ENCODE measurements at regions not wholly inside any gene's neighbourhood (a gene's known extent, or its start where the extent isn't known, plus 50 kb on each side); places are given as distances from the start of the nearest gene placed in this dataset.
"Not testable (repeated sequence)": the region's sequence is repeated elsewhere in the genome, so short reads cannot be mapped to it uniquely, and the experiment has no call there.

DNA sequence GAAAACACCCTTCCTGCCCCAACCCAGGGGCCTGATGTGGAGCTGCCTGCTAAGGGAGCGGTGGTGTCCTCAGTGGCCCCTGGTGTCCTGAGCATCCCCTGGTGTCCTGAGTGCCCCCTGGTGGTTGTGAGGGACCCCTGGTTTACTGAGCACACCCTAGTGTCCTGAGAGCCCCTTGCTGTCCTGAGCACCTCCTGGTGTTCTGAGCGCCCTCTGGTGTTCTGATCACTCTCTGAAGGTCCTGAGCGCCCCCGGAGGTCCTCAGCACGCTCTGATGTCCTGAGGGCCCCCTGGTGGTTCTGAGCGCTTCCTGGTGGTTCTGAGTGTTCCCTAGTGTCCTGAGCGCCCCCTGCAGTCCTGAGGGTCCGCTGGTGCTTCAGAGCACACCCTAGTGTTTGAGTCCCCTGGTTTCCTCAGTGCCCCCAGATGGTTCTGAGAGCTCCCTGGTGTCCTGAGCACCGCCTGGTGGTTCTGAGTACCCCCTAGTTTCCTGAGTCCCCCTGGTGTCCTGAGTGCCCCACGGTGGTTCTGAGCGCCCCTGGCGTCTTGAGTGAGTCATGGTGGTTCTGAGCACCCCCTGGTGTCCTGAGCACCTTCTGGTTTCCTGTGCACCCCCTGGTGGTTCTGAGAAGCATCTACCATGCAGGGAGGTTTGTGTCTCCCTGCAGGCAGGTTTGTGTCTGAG, 1004.2 kb downstream of the TMEM121 start:
- peak; percentile 57 for DNase-seq

- DNase-seq = not testable (repeated sequence)
These were observed 1011.2 kb downstream of the TMEM121 start for GRCh38 chr14:106537597-106537996.

DNA sequence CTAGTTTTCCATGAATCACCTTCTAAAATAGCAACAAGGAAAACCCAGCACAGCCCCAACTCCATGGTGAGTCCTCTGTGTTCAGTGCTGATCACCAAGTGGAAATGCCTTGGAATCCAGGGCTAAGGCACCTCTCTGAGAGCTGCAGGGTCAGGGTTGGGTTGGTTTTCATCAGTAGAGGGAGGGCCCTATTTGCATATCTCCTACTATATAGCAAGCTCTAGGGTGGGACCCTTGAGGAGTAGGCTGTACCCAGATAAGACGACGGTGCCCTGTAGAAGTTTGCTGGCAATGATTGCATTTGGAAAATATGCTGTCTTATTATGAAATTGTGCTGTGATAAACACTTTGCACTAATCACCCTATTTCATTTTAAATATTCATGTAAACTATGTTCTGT, 1011.8 kb downstream of the TMEM121 start:
- DNase-seq = no peak

DNA sequence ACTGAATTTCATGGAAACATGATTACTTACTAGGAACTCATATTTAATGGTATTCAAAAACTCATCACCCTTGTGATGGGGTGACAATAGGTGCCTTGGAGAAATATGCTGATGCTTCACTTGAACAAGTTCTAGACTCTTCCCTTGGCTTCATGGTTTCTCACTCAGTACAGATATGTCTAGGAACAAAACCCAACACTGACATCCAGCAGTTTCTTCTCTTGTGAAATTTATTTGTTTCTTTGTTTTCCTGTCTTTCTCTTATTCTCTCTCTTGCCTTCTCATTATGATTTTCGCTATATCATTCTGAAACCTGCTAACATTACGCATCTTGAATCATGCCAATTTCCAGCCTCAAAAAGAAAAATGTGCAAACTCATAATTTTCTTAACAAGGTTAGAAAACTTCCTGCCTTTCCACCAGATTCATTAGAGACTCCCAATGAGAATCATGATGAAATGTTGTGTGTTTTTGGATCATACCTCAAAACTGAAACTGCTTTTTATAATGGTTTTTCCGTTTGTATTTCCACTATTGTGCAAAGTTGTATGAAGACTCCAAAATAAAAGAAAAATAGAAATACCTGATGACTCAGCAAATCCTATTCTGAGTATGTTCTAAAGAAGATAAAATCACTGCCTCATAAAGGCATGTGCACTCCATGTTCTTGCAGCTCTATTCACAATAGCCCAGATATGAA, 1021.5 kb downstream of the TMEM121 start:
- peak; percentile 82 for DNase-seq

GRCh38 chr14:106549064-106549463, 1022.7 kb downstream of the TMEM121 start:
- DNase-seq = no peak

DNA sequence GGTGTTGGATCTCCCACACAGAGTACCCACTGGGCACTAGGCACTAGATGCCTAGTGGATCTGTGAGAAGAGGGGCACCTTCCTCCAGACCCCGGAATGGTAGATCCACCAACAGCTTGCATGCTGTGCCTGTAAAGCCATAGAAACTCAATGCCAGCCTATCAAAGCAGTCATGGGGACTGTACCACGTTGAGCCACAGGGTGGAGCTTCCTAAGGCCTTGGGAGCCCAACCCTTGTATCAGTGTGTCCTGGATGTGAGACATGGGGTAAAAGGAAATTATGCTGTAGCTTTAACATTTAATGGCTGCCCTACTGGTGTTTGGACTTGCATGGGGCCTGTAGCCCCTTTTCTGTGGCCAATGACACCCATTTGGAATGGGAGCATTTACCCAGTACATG, 1024.9 kb downstream of the TMEM121 start:
- DNase-seq = no peak

DNA sequence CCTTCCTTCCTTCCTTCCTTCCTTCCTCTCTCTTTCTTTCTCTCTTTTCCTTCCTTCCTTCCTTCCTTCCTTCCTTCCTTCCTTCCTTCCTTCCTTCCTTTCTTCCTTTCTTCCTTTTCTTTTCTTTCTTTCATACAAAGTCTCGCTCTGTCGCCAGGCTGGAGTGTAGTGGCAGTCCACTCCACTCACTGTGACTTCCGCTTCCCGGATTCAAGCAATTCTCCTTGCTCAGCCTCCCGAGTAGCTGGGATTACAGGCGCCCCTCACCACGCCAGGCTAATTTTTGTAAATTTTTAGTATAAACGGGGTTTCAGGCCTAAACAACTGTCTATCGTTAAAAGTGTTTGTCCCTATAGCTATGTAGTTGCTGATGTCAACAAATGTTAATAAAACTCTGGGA, 1029.8 kb downstream of the TMEM121 start:
- DNase-seq = not testable (repeated sequence)

DNA sequence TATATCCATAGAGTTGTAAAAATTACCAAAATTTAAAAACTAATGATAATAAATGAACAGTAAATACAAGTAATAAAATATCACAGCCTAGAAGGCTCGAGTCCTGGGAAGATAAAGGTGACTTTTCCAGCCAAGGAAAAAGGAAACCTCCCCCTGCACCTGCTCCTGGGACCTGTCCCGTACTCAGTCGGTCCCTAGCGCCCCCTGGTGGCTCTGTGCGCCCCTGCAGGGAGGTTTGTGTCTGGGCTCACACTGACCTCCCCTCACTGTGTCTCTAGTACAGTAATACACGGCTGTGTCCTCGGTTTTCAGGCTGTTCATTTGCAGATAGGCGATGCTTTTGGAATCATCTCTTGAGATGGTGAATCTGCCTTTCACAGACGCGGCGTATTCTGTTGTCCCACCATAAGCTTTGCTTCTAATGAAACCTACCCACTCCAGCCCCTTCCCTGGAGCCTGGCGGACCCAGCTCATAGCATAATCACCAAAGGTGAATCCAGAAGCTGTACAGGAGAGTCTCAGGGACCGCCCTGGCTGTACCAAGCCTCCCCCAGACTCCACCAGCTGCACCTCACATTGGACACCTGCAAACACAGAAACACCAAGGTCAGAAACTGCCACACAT, 1030.4 kb downstream of the TMEM121 start:
- DNase-seq = peak; percentile 84

DNA sequence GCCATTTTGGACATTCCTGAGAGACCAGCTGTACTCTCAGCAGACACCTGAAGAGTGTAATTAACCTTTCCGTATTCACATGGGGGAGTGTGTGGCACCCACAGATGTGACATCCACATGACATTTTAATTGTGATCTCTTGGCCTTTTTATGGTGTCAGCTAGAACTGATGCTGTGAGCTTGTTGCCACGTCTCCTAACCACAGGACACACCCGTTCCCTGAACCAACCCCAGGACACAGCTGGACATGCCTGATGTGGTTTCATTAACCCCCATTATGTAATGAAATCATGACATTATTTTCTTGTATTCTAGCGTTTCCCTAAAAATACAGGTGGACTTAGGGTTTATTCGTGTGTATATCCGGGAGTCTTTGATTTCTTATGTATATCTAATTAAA, 1036.1 kb downstream of the TMEM121 start:
- no peak for DNase-seq

GRCh38 chr14:106564058-106564643, 1037.8 kb downstream of the TMEM121 start:
- peak; percentile 79 for DNase-seq

DNA sequence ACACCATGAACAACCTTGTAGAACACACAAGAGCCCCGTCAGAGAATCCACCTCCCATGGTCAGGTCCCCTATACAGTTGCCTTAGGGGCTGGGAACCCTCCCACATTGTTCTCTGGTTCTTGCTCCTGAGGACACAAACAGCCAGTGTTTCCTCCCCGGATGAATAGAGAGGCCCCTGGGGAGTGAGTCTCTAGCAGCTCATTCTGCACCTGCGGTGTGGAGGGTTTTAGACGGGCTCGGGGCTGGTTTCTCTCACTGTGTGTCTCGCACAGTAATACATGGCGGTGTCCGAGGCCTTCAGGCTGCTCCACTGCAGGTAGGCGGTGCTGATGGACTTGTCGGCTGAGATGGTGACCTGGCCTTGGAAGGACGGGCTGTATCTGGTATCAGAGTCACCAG, 1052.1 kb downstream of the TMEM121 start:
- no peak for DNase-seq

GRCh38 chr14:106579084-106579483, 1052.7 kb downstream of the TMEM121 start:
- DNase-seq = no peak

DNA sequence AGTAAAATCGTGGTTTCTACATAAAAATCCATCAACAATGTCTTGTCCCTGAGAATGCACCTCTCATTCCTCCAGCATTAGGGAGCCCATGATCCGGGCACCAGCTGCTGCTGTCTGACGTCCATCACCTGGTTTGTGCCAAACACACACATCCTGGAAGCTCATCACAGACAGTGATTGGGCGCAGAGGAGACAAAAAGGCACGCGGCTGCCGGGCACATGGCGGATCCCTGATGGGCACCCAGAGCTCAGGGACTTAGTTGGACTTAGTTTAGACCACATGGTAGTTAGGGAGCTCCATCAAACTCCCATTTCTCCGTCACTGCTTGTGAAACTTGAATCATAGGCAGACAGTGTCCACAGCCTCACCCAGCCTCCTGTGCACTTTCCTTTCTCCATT, 1059.3 kb downstream of the TMEM121 start:
- no peak for DNase-seq

- peak; percentile 77 for DNase-seq
These were observed 1059.8 kb downstream of the TMEM121 start for GRCh38 chr14:106586098-106586704.

GRCh38 chr14:106591539-106591938, 1065.2 kb downstream of the TMEM121 start:
- DNase-seq = not testable (repeated sequence)

DNA sequence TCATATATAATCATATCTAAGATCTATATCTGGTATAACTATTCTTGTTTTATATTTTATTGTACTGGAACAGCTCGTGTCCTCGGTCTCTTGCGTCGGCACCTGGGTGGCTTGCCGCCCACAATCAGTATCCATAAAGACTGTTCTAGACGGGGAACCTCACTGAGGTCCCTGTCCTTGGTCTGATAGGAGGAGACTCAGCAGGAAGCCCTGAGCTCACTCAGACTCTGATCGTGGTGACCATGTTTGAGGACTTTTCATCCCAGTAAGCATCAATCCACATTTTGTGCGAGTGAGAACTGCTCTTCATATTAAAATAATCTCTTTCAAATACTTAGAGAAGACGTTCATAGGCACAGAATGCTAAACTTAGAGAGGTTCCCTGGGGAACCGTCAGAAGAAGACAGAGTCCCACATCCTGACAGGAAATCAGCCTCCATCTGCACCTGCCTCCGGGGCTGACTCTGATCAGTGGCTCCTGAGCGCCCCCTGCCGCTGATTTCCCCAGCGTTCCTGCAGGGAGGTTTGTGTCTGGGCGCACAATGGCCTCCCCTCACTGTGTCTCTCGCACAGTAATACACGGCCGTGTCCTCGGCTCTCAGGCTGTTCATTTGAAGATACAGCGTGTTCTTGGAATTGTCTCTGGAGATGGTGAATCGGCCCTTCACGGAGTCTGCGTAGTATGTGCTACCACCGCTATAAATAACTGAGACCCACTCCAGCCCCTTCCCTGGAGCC, 1065.9 kb downstream of the TMEM121 start:
- peak; percentile 62 for DNase-seq

- no peak for DNase-seq
These were observed 1072.8 kb downstream of the TMEM121 start for GRCh38 chr14:106599209-106599608.

- DNase-seq = peak; percentile 85
These were observed 1079.4 kb downstream of the TMEM121 start for GRCh38 chr14:106605548-106606448.

- no peak for DNase-seq
These were observed 1080.6 kb downstream of the TMEM121 start for GRCh38 chr14:106606936-106607335.

GRCh38 chr14:106610691-106611090, 1084.3 kb downstream of the TMEM121 start:
- DNase-seq = no peak

DNA sequence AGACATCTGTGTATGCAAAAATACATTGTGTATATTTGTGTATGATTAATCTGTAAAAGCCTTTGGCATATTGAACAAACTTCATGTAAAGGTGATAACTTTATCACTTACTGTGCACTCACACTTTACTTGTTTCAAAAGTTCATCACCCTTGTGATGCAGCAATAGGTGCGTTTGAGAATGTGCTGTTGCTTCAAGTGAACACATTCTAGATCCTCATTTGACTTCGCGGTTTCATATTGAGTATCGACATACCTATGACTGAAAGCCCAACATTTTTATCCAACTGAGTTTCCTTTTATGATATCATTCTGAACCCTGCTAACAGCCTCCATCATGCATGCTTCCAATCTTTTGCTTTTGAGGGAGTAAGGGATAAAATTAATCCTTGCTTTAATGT, 1086.9 kb downstream of the TMEM121 start:
- peak; percentile 77 for DNase-seq
